ENCODE measurements at regions not wholly inside any gene's neighbourhood (a gene's known extent, or its start where the extent isn't known, plus 50 kb on each side); places are given as distances from the start of the nearest gene placed in this dataset.

GRCh38 chr20:39990692-39991091 is 698.3 kb downstream of the MAFB start:
- Histone ChIP-seq H3K36me3 (ENCODE audit: control insufficient read depth, low read depth, low read length) (no peaks in the 10 kb centered on the region), H3K9ac (ENCODE audit: low read length) (no peak overlapping the region), H3K4me1 (ENCODE audit: control insufficient read depth, low read depth, low read length) (peaks cover 11% of the 10 kb centered on the region), H3K9me3 (ENCODE audit: control insufficient read depth, low read depth, low read length) (no peaks in the 10 kb centered on the region), H3K27ac (ENCODE audit: low read length) (no peak overlapping the region), H3K4me3 (ENCODE audit: low read length) (no peak overlapping the region), H3K27me3 (ENCODE audit: control insufficient read depth, insufficient read depth, low read length) (no peaks in the 10 kb centered on the region)

GRCh38 chr20:39988991-39989390 is 700.0 kb downstream of the MAFB start:
- no peak overlapping the region for H3K9ac ChIP-seq (ENCODE audit: low read length)
- no peaks in the 10 kb centered on the region for H3K36me3 ChIP-seq (ENCODE audit: control insufficient read depth, low read depth, low read length)
- no peak overlapping the region for H3K4me3 ChIP-seq (ENCODE audit: low read length)
- H3K27ac ChIP-seq (ENCODE audit: low read length) = no peak overlapping the region
- no peaks in the 10 kb centered on the region for H3K9me3 ChIP-seq (ENCODE audit: control insufficient read depth, low read depth, low read length)
- no peaks in the 10 kb centered on the region for H3K27me3 ChIP-seq (ENCODE audit: control insufficient read depth, insufficient read depth, low read length)
- H3K4me1 ChIP-seq (ENCODE audit: control insufficient read depth, low read depth, low read length) = peaks cover 11% of the 10 kb centered on the region

DNA sequence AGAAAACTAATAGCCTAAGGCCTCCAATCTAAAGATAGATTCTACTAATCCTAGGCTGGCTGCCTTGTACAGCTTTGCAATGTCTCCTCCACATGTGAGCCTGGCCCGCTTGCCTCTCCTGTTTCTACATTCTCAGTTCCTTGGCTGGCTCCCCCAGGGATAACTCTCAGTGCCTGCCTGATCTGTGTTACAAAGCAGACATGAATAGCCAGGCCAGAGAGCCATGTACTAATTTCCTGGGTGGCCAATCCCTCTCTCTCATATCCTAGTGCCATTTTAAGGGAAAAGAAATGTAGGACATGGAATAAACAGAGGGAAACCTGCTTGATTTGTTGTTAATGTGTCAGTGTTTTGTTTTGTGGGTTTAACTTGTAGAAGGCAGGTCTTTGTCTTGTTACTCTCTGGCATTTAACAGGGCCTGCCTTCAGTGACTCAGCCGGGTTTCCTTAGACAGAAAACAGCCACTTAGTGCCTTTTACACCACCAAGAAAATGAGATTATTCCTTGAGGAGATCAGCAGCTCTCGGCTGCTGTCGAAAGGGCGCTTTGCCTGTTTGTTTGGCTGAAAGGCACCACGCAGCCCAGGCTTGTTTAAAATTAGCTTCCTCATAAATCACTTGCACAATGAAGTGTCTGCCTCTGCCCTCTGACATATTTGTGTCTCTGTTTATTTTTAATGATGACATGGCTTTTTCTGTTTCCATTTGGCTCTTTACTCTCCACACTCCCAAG is 702.7 kb downstream of the MAFB start:
- Histone ChIP-seq H3K4me1 (ENCODE audit: control insufficient read depth, low read depth, low read length) (peaks cover 11% of the 10 kb centered on the region), H3K27me3 (ENCODE audit: control insufficient read depth, insufficient read depth, low read length) (no peaks in the 10 kb centered on the region), H3K4me3 (ENCODE audit: low read length) (no peak overlapping the region), H3K9me3 (ENCODE audit: control insufficient read depth, low read depth, low read length) (no peaks in the 10 kb centered on the region), H3K9ac (ENCODE audit: low read length) (no peak overlapping the region), H3K36me3 (ENCODE audit: control insufficient read depth, low read depth, low read length) (no peaks in the 10 kb centered on the region), H3K27ac (ENCODE audit: low read length) (peak overlapping the region; percentile 32)

DNA sequence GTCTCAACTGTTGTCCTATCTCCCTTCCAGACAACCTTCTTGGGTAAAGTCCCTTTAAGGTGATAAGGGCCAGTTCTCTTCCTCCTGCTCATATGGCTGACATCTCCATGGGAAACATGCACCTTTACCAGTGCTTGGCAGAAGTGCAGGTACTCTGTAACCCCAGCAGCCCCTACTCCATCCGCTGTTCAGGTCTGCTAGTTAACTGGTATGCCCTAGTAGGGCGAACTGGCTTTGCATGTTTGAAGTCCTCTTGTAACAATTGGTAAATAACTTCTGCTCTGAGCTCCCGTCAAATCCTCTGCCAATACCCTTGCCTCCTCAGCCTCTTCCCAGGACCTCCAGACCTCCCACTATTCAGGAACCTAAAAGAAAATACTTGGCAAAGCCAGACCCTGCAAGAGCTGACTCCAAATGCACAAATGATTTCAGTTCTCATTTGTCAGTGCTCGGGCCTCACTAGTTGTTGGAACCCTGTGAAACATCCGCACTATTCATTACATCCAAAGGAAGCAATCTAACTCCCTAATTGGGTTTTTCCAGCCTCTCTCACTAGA is 703.7 kb downstream of the MAFB start:
- Histone ChIP-seq H3K4me3 (ENCODE audit: low read length) (no peak overlapping the region), H3K36me3 (ENCODE audit: control insufficient read depth, low read depth, low read length) (no peaks in the 10 kb centered on the region), H3K4me1 (ENCODE audit: control insufficient read depth, low read depth, low read length) (peaks cover 11% of the 10 kb centered on the region), H3K9me3 (ENCODE audit: control insufficient read depth, low read depth, low read length) (no peaks in the 10 kb centered on the region), H3K27me3 (ENCODE audit: control insufficient read depth, insufficient read depth, low read length) (no peaks in the 10 kb centered on the region), H3K9ac (ENCODE audit: low read length) (no peak overlapping the region), H3K27ac (ENCODE audit: low read length) (no peak overlapping the region)

GRCh38 chr20:39983655-39984054 is 705.4 kb downstream of the MAFB start:
- Histone ChIP-seq H3K4me1 (ENCODE audit: control insufficient read depth, low read depth, low read length) (peaks cover 11% of the 10 kb centered on the region), H3K27me3 (ENCODE audit: control insufficient read depth, insufficient read depth, low read length) (no peaks in the 10 kb centered on the region), H3K4me3 (ENCODE audit: low read length) (no peak overlapping the region), H3K36me3 (ENCODE audit: control insufficient read depth, low read depth, low read length) (no peaks in the 10 kb centered on the region), H3K9me3 (ENCODE audit: control insufficient read depth, low read depth, low read length) (no peaks in the 10 kb centered on the region), H3K9ac (ENCODE audit: low read length) (no peak overlapping the region), H3K27ac (ENCODE audit: low read length) (no peak overlapping the region)

GRCh38 chr20:39983183-39983582 is 705.9 kb downstream of the MAFB start:
- no peak overlapping the region for H3K27ac ChIP-seq (ENCODE audit: low read length)
- no peaks in the 10 kb centered on the region for H3K36me3 ChIP-seq (ENCODE audit: control insufficient read depth, low read depth, low read length)
- no peak overlapping the region for H3K4me3 ChIP-seq (ENCODE audit: low read length)
- H3K9me3 ChIP-seq (ENCODE audit: control insufficient read depth, low read depth, low read length) = no peaks in the 10 kb centered on the region
- no peak overlapping the region for H3K9ac ChIP-seq (ENCODE audit: low read length)
- H3K27me3 ChIP-seq (ENCODE audit: control insufficient read depth, insufficient read depth, low read length) = no peaks in the 10 kb centered on the region
- H3K4me1 ChIP-seq (ENCODE audit: control insufficient read depth, low read depth, low read length) = peaks cover 11% of the 10 kb centered on the region

DNA sequence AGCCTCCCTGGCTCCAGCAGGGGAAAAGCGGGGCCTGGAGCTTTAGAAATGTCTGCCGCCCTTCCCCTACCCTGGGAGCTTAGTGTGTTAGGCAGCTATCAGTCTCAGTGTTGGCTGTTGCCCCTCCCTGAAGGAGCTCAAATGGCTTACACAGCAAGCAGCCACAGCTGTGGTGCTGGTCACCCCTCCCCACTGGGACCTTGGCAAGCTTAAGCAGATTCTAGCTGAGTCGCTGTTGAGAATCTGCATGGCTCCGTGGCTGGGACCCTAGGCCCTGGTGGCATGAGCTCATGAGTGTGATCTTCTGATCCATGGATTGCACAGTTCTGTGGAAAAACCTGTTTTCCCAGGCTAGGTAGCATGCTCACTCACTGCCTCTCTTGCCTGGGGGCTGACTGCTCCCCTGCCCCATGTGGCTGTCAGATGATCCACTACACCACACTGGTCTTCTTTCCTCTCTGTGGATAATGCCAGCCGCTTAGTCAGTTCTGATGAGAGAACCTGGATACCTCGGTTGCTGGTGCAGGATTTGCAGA is 714.0 kb downstream of the MAFB start:
- no peak overlapping the region for H3K9ac ChIP-seq (ENCODE audit: low read length)
- no peaks in the 10 kb centered on the region for H3K4me1 ChIP-seq (ENCODE audit: control insufficient read depth, low read depth, low read length)
- H3K27me3 ChIP-seq (ENCODE audit: control insufficient read depth, insufficient read depth, low read length) = no peaks in the 10 kb centered on the region
- H3K4me3 ChIP-seq (ENCODE audit: low read length) = no peak overlapping the region
- no peaks in the 10 kb centered on the region for H3K36me3 ChIP-seq (ENCODE audit: control insufficient read depth, low read depth, low read length)
- H3K9me3 ChIP-seq (ENCODE audit: control insufficient read depth, low read depth, low read length) = no peaks in the 10 kb centered on the region
- no peak overlapping the region for H3K27ac ChIP-seq (ENCODE audit: low read length)

GRCh38 chr20:39968495-39968894 is 720.5 kb downstream of the MAFB start:
- Histone ChIP-seq H3K4me1 (ENCODE audit: control insufficient read depth, low read depth, low read length) (no peaks in the 10 kb centered on the region), H3K36me3 (ENCODE audit: control insufficient read depth, low read depth, low read length) (no peaks in the 10 kb centered on the region), H3K27me3 (ENCODE audit: control insufficient read depth, insufficient read depth, low read length) (no peaks in the 10 kb centered on the region), H3K27ac (ENCODE audit: low read length) (no peak overlapping the region), H3K9ac (ENCODE audit: low read length) (no peak overlapping the region), H3K9me3 (ENCODE audit: control insufficient read depth, low read depth, low read length) (no peaks in the 10 kb centered on the region), H3K4me3 (ENCODE audit: low read length) (no peak overlapping the region)

DNA sequence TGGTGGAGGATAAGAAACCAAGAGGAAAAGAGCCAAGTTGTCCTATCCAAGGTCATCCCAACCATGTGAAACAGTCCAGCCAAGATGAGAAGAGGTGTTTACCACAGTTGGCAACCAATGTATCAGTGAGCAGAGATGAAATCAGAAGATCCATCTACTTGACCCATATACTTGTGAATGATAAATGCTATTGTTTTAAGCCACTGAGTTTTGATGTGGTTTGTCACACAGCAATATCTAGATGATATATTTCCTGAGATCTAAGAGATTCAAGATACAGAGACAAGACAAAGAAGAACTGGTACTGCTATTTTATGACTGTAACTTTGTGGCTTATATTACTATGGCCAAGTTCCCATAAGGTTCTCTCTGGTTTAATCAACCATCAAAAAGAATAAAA is 721.2 kb downstream of the MAFB start:
- H3K27me3 ChIP-seq (ENCODE audit: control insufficient read depth, insufficient read depth, low read length) = no peaks in the 10 kb centered on the region
- H3K36me3 ChIP-seq (ENCODE audit: control insufficient read depth, low read depth, low read length) = no peaks in the 10 kb centered on the region
- H3K27ac ChIP-seq (ENCODE audit: low read length) = no peak overlapping the region
- no peaks in the 10 kb centered on the region for H3K4me1 ChIP-seq (ENCODE audit: control insufficient read depth, low read depth, low read length)
- no peak overlapping the region for H3K4me3 ChIP-seq (ENCODE audit: low read length)
- no peak overlapping the region for H3K9ac ChIP-seq (ENCODE audit: low read length)
- no peaks in the 10 kb centered on the region for H3K9me3 ChIP-seq (ENCODE audit: control insufficient read depth, low read depth, low read length)

DNA sequence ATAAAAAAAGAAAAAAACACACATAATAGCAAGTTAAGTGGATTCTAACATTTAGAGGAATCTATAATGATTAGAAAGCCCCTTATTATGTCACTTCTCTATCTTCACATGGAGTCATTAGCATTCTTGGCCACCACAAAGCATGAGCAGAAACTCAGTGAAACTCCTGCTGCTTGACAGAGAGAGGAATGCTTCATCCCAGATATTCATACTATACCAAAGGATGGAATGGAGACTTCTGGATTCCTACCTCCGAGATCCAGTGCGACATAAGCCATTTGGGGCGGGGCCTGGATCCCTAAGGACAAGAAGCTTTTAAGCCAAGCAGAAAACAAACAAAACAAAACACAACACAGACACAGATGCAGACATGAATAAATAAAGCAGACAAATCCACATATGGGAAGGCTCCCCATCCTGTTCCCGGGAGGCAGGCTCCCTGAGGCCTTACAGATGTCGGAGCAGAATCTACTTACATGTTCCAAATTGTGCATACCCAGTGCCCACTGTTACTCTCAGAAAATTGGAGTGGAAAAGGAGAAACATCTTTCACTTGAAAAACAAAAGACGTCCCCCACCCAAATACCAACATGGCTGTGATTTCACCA is 727.3 kb downstream of the MAFB start:
- no peak overlapping the region for H3K27ac ChIP-seq (ENCODE audit: low read length)
- no peak overlapping the region for H3K9ac ChIP-seq (ENCODE audit: low read length)
- H3K27me3 ChIP-seq (ENCODE audit: control insufficient read depth, insufficient read depth, low read length) = no peaks in the 10 kb centered on the region
- H3K9me3 ChIP-seq (ENCODE audit: control insufficient read depth, low read depth, low read length) = no peaks in the 10 kb centered on the region
- H3K36me3 ChIP-seq (ENCODE audit: control insufficient read depth, low read depth, low read length) = no peaks in the 10 kb centered on the region
- peaks cover 17% of the 10 kb centered on the region for H3K4me1 ChIP-seq (ENCODE audit: control insufficient read depth, low read depth, low read length)
- H3K4me3 ChIP-seq (ENCODE audit: low read length) = no peak overlapping the region

DNA sequence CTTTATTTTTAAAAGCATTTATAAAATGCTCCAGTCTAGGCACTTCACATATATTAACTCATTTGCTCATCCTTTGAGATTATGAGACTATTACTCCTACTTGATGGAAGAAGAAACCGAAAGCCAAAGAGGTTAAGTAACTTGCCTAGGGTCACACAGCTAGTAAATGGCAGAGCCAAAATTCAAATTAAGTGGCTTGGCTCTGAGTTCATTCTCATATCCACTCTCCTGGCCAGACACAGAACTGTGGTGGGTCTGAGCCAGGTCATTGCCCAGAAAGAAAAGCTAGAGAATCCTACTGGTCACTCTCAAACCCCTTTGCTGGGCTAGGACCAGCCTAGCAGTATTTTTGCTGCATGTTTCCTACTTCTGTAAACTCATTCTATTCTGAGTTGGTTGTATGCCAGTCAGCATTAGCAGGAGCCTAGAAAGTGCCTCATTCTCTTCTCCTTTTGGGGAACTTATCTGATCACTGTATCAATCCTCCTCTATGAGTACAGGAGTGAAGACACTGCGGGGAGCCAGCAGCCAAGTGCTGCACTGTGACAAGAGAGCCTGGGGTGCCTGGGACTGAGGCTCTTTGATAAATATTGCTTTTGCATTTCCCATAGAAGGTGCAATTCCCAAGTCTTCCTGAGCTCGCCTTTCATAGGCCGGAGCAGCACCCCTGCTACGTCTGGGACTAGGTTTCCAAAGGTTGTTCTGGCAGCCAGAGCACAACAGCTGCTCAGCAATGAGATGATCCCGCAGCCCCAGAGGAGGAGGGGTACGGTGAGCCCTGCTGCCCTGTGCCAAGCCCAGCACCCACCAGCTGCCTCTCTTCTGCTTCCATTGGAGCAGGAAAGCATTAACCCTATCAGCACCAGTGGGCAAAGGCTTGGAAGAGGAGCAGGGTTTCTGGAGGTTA is 728.3 kb downstream of the MAFB start:
- Histone ChIP-seq H3K27ac (ENCODE audit: low read length) (no peak overlapping the region), H3K27me3 (ENCODE audit: control insufficient read depth, insufficient read depth, low read length) (no peaks in the 10 kb centered on the region), H3K36me3 (ENCODE audit: control insufficient read depth, low read depth, low read length) (no peaks in the 10 kb centered on the region), H3K4me3 (ENCODE audit: low read length) (no peak overlapping the region), H3K9me3 (ENCODE audit: control insufficient read depth, low read depth, low read length) (no peaks in the 10 kb centered on the region), H3K4me1 (ENCODE audit: control insufficient read depth, low read depth, low read length) (peaks cover 17% of the 10 kb centered on the region), H3K9ac (ENCODE audit: low read length) (no peak overlapping the region)
